ENCODE measurements at regions not wholly inside any gene's neighbourhood (a gene's known extent, or its start where the extent isn't known, plus 50 kb on each side); places are given as distances from the start of the nearest gene placed in this dataset.

GRCh38 chr22:27485842-27486241, 315.7 kb downstream of the MN1 start:
- no peak for DNase-seq (ENCODE audit: low read depth)

DNA sequence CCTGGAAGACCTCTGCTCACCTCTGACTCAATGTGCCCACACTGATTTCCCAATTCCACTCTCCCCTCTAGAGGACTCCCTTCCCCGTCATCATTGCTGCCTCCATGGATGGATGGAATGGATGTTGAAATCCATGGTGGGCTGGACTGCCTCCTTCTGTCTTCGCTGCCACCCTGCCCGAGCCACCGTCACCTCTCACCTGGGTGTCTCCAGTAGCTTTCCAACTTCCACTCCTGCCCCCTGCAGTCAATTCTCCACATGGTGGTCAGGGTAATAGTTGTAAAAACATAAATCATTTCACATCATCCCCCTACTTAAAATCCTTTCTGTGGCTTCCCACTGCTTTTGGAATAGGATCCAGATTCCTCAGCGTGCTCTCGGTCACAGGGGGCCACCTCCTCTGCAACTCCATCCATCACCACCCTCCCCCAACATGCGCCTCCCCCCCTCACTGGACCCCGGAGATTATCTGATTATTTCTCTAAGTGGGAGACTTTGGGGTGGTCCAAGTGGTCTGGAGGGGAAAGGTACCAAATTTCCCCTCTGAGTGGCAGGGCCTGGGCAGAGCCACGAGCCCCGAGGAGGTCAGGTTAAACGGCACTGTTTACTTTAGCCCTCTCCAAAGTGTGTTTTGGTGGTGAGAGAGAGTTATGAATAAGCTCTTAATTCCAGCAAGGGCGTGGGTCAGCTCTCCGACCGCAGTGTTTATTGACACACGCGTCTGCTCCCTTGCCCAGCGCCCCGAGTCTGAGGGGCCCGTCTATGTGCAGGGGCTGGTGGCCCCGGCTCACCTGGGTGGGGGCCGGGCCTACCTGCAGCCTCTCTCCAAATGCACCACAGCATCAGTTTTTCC, 313.7 kb downstream of the MN1 start:
- no peak for TF ChIP-seq CTCF (IDR thresholded peaks at IDR 0.05; ENCODE audit: low read depth, low read length)
- no peak for TF ChIP-seq POLR2A (IDR thresholded peaks at IDR 0.05; ENCODE audit: extremely low read depth, insufficient read length)
- no peak for TF ChIP-seq MYC (IDR thresholded peaks at IDR 0.05; ENCODE audit: low read depth, low read length)
- TF ChIP-seq MAX (IDR thresholded peaks at IDR 0.05; ENCODE audit: low read depth, low read length), result no peak
- no peak for DNase-seq (ENCODE audit: low read depth)
- H3K4me3 ChIP-seq (ENCODE audit: low read depth, low read length), result no peak overlapping the region

More at GRCh38 chr22:27485842-27486241, 315.7 kb downstream of the MN1 start:
- TF ChIP-seq MYC (IDR thresholded peaks at IDR 0.05; ENCODE audit: low read depth, low read length) (no peak), CTCF (IDR thresholded peaks at IDR 0.05; ENCODE audit: low read depth, low read length) (no peak), POLR2A (IDR thresholded peaks at IDR 0.05; ENCODE audit: extremely low read depth, insufficient read length) (no peak), MAX (IDR thresholded peaks at IDR 0.05; ENCODE audit: low read depth, low read length) (no peak)
- H3K4me3 ChIP-seq (ENCODE audit: low read depth, low read length), result no peak overlapping the region

DNA sequence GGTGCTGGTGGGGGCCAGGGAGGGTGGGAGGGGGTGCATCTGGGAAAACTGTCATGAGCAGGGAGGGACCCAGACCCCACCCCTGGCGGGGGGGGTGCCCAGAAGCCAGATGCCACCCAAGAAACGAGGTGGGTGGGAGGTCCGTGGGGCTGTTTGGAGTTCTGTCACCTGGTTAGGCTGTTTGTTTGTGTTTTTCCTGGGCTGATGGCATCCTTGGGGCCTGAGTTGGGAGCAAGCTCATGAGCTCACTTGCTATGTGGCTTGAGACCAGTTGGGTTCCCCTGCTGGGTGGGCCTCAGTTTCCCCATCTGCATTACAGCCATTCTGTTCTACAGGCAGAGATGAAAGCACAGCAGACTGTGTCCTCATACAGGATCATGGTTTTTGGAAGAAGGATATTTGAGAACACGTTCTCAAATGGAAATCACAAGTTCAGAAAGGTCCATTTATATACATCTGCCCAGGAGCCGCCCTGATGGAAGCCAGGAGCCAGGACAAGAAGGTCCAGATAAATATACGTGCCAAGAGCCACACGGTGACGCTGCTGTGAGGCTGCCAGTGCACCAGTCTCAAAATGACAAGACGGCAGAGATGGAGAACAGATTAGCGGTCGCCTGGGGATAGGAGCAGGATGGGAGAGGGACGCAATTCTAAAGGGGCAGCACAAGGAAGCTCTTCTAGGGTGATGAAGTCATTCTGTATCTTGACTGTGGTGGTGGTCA, 312.9 kb downstream of the MN1 start:
- DNase-seq (ENCODE audit: low read depth), result no peak
- TF ChIP-seq CTCF (IDR thresholded peaks at IDR 0.05; ENCODE audit: low read depth, low read length), result no peak
- TF ChIP-seq MAX (IDR thresholded peaks at IDR 0.05; ENCODE audit: low read depth, low read length), result no peak
- no peak overlapping the region for H3K4me3 ChIP-seq (ENCODE audit: low read depth, low read length)

- no peak for TF ChIP-seq MAX (IDR thresholded peaks at IDR 0.05; ENCODE audit: low read depth, low read length)
These were observed 312.3 kb downstream of the MN1 start for GRCh38 chr22:27489178-27489675.

DNA sequence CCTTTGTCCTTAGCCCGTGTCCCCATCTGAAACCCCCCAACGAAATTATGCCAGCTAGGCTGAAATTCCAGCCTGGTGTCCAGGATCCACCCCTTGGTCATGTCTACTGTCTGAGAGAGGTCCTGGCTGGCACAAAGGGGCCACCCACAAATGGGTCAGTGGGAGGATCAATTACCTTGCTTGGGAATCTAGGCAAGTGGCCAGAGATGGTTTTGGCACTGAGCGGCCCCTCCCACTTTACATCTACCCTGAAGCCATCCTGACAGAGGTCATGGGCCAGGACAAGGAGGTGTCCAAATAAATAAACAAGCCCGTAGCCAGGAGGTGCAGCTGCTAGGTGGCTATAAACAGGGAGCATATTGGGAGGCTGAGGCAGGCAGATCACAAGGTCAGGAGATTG, 311.5 kb downstream of the MN1 start:
- TF ChIP-seq POLR2A (IDR thresholded peaks at IDR 0.05; ENCODE audit: extremely low read depth, insufficient read length), result no peak
- no peak for TF ChIP-seq CTCF (IDR thresholded peaks at IDR 0.05; ENCODE audit: low read depth, low read length)
- TF ChIP-seq MYC (IDR thresholded peaks at IDR 0.05; ENCODE audit: low read depth, low read length), result no peak
- no peak for TF ChIP-seq MAX (IDR thresholded peaks at IDR 0.05; ENCODE audit: low read depth, low read length)
- H3K4me3 ChIP-seq (ENCODE audit: low read depth, low read length), result no peak overlapping the region
- no peak for DNase-seq (ENCODE audit: low read depth)

More at GRCh38 chr22:27489178-27489675, 312.3 kb downstream of the MN1 start:
- H3K4me3 ChIP-seq (ENCODE audit: low read depth, low read length), result no peak overlapping the region
- no peak for DNase-seq (ENCODE audit: low read depth)

GRCh38 chr22:27491888-27492287, 309.7 kb downstream of the MN1 start:
- no peak for TF ChIP-seq CTCF (IDR thresholded peaks at IDR 0.05; ENCODE audit: low read depth, low read length)
- TF ChIP-seq MYC (IDR thresholded peaks at IDR 0.05; ENCODE audit: low read depth, low read length), result no peak
- no peak for TF ChIP-seq MAX (IDR thresholded peaks at IDR 0.05; ENCODE audit: low read depth, low read length)
- TF ChIP-seq POLR2A (IDR thresholded peaks at IDR 0.05; ENCODE audit: extremely low read depth, insufficient read length), result no peak
- DNase-seq (ENCODE audit: low read depth), result no peak
- H3K4me3 ChIP-seq (ENCODE audit: low read depth, low read length), result no peak overlapping the region

Data from NB4 (cell line).